AG10803 (cell line): ENCODE measurements at regions not wholly inside any gene's neighbourhood (a gene's known extent, or its start where the extent isn't known, plus 50 kb on each side); places are given as distances from the start of the nearest gene placed in this dataset.

Source experiments
- DNase-seq: peaks from one replicate; pipeline ENCODE4 v3.0.0; 2010; ENCODE audit warnings: low read depth
- H3K4me3 ChIP-seq: 2 replicates; pipeline ENCODE4 v1.5.1; 2011; ENCODE audit warnings: mild to moderate bottlenecking, low read length, control low read depth
- TF ChIP-seq, protein P1 (sequence below): conservative IDR thresholded peaks from 2 replicates; pipeline ENCODE4 v1.5.1; 2011; ENCODE audit warnings: mild to moderate bottlenecking, low read length, control low read depth, inconsistent platforms

- TF ChIP-seq, protein P1, sequence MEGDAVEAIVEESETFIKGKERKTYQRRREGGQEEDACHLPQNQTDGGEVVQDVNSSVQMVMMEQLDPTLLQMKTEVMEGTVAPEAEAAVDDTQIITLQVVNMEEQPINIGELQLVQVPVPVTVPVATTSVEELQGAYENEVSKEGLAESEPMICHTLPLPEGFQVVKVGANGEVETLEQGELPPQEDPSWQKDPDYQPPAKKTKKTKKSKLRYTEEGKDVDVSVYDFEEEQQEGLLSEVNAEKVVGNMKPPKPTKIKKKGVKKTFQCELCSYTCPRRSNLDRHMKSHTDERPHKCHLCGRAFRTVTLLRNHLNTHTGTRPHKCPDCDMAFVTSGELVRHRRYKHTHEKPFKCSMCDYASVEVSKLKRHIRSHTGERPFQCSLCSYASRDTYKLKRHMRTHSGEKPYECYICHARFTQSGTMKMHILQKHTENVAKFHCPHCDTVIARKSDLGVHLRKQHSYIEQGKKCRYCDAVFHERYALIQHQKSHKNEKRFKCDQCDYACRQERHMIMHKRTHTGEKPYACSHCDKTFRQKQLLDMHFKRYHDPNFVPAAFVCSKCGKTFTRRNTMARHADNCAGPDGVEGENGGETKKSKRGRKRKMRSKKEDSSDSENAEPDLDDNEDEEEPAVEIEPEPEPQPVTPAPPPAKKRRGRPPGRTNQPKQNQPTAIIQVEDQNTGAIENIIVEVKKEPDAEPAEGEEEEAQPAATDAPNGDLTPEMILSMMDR = no peak
- H3K4me3 ChIP-seq = no peak overlapping the region
- no peak for DNase-seq
These were observed 247.9 kb downstream of the ADAM29 start for GRCh38 chr4:175166020-175166419.

- no peak for DNase-seq
- no peak overlapping the region for H3K4me3 ChIP-seq
- TF ChIP-seq, protein P1 = no peak
These were observed 258.6 kb downstream of the ADAM29 start for GRCh38 chr4:175176710-175177109.

- DNase-seq = no peak
- H3K4me3 ChIP-seq = no peak overlapping the region
- TF ChIP-seq, protein P1 = no peak
These were observed 272.5 kb downstream of the ADAM29 start for GRCh38 chr4:175190654-175191053.

- H3K4me3 ChIP-seq = no peak overlapping the region
- TF ChIP-seq, protein P1 = no peak
- no peak for DNase-seq
These were observed 279.9 kb downstream of the ADAM29 start for GRCh38 chr4:175198056-175198455.

- no peak overlapping the region for H3K4me3 ChIP-seq
- DNase-seq = no peak
- TF ChIP-seq, protein P1 = no peak
These were observed 297.1 kb downstream of the ADAM29 start for GRCh38 chr4:175215208-175215607.

DNA sequence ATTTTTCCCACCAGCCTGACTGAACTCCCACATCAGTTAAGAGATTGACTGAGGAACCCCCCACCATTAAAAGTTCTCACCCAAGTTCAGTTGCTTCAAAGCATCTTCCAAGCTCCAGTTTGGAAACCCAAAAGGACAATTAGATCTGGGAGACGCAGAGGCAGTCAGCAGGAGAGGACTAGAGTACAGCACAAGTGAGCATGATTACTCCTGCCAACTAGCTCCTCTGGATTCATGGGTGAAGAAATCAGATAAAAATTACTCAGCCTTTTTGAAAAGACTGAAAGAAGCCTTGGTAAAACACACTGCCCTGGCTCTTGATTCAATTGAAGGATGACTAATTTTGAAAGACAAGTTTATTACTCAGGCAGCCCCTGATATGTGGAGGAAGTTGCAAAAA lies 297.5 kb downstream of the ADAM29 start:
- TF ChIP-seq, protein P1 = no peak
- no peak overlapping the region for H3K4me3 ChIP-seq
- no peak for DNase-seq

DNA sequence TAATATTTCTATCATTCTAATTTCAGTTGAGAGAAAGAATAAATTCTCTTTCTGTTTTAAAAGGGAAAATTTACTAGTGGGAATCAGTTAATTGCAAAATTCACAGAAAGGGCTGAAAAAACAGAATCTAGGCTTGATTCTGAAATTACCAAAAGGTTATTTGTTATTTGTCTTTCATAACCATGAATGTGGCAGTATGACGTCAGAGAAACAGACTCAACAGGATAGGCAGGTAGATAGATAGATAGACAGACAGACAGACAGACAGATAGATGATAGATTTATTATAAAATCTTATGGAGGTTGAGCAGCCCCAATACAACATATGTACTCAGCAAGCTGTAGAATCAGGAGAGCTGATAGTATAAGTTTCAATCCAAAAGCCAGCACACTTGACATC lies 311.0 kb downstream of the ADAM29 start:
- TF ChIP-seq, protein P1 = no peak
- no peak for DNase-seq
- H3K4me3 ChIP-seq = no peak overlapping the region
